AG09319 (cell line): ENCODE measurements at regions not wholly inside any gene's neighbourhood (a gene's known extent, or its start where the extent isn't known, plus 50 kb on each side); places are given as distances from the start of the nearest gene placed in this dataset.
A peak's percentile ranks its signal among the peaks of the same experiment; 100 is the strongest.

ENCODE experiments used
- DNase-seq: peaks from one replicate; pipeline ENCODE4 v3.0.0-alpha.2; 2010; ENCODE audit warnings: low read depth; ENCODE audit errors: extremely low read depth
- TF ChIP-seq, protein P1 (sequence below): IDR thresholded peaks from 2 replicates; pipeline ENCODE4 v1.5.1; 2011; ENCODE audit warnings: low read depth, mild to moderate bottlenecking, inconsistent platforms, low read length, moderate library complexity

DNA sequence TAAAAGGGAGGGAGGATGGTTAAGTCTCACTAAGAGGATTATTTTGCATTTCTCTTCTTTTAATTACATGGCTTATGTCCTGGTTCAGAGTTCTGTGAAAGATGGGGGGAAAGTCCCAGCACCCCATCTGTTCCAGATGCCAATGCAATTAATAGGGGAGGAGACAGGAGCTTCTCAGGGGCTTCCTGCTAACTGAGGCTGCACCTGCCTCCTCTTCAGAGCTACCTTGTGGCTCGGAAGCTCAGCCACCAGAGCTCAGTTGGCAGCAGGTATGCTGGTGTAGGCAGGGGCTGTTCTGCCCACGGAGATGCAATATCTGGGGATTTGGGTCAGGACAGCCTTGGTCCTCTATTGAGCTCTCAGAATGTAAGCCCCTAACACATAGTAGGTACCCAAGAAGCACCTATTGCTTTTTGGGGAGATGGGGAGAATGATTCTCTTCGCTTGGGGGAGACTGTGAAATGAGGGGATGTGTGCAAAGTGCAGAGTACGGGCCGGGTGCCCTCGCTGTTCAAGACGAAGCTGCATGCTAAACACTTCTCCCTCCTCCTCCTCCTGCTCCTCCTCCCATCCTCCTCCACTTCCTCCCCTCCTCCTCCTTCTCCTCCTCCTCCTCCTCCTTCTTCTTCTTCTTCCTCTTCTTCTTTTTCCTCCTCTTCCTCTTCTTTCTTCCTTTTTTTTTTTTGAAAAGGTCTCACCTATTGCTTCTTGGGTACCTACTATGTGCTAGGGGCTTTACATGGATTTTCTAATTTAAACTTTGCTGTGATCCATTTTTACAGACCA is 279.0 kb downstream of the PTPRU start:
- TF ChIP-seq, protein P1, sequence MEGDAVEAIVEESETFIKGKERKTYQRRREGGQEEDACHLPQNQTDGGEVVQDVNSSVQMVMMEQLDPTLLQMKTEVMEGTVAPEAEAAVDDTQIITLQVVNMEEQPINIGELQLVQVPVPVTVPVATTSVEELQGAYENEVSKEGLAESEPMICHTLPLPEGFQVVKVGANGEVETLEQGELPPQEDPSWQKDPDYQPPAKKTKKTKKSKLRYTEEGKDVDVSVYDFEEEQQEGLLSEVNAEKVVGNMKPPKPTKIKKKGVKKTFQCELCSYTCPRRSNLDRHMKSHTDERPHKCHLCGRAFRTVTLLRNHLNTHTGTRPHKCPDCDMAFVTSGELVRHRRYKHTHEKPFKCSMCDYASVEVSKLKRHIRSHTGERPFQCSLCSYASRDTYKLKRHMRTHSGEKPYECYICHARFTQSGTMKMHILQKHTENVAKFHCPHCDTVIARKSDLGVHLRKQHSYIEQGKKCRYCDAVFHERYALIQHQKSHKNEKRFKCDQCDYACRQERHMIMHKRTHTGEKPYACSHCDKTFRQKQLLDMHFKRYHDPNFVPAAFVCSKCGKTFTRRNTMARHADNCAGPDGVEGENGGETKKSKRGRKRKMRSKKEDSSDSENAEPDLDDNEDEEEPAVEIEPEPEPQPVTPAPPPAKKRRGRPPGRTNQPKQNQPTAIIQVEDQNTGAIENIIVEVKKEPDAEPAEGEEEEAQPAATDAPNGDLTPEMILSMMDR: no peak
- no peak for DNase-seq

GRCh38 chr1:29514361-29515169 is 278.2 kb downstream of the PTPRU start:
- no peak for DNase-seq
- TF ChIP-seq, protein P1: no peak

DNA sequence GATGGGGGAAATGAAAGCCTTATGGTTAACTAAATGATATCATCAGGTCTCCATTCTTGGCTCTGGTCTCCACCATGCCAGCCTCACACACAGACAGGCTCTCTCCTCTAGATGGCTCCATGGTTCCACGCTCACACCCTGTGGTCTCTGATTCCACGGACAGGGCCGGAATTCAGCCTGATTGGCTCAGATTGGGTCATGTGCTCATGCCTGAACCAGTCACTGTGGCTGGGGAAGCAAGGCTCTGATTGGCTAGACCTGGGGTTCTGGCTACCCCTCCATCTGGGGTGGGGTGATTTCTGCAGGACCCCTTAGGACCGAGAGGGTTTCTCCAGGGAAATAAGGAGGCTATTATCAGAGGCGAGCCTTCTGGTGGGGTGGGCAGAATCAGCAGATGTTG is 277.0 kb downstream of the PTPRU start:
- TF ChIP-seq, protein P1: peak; percentile 60
- no peak for DNase-seq

DNA sequence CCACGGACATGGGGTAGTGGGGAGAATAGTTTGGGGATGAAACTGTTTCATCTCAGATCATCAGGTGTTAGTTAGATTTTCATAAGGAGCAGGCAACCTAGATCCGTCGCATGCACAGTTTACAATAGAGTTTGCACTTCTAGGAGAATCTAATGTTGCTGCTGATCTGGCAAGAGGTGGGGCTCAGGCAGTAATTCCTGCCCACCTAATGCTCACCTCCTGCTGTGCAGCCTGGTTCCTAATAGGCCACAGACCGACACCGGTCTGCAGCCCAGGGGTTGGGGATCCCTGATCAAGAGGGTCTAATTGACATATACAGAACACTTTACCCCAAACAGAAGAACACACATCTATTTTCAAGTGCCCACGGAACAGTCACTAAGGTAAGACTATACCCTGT is 275.1 kb downstream of the PTPRU start:
- no peak for DNase-seq
- TF ChIP-seq, protein P1: no peak

- DNase-seq: no peak
Observed at GRCh38 chr1:29508458-29509107, 272.3 kb downstream of the PTPRU start.

GRCh38 chr1:29506678-29507225 is 270.4 kb downstream of the PTPRU start:
- TF ChIP-seq, protein P1: no peak
- DNase-seq: no peak

More at GRCh38 chr1:29508458-29509107, 272.3 kb downstream of the PTPRU start:
- TF ChIP-seq, protein P1: no peak
